Bronchial epithelial cell (primary cell): ENCODE measurements at regions not wholly inside any gene's neighbourhood (a gene's known extent, or its start where the extent isn't known, plus 50 kb on each side); places are given as distances from the start of the nearest gene placed in this dataset.

Experiments used
- DNase-seq: peaks from one replicate; pipeline ENCODE4 v3.0.0-alpha.2; 2010; ENCODE audit warnings: low read depth
- FAIRE-seq: peaks from 2 replicates; lab custom pipeline; 2011; peaks lifted over from hg19 to GRCh38; lab: Jason Lieb, UNC
- H3K27me3 ChIP-seq: 2 replicates; pipeline ENCODE4 v1.5.1; 2011; ENCODE audit warnings: low read length; ENCODE audit not compliant: control insufficient read depth, insufficient read depth
- H3K36me3 ChIP-seq: 2 replicates; pipeline ENCODE4 v1.5.1; 2011; ENCODE audit warnings: low read length; ENCODE audit not compliant: control insufficient read depth, insufficient read depth
- H3K4me3 ChIP-seq: 2 replicates; pipeline ENCODE4 v1.5.1; 2011; ENCODE audit warnings: mild to moderate bottlenecking, low read depth, low read length, control low read depth
- TF ChIP-seq, protein P1 (sequence below): IDR thresholded peaks from 2 replicates; pipeline ENCODE4 v1.5.1; 2011; ENCODE audit warnings: mild to moderate bottlenecking, moderate library complexity, low read length, control low read depth, inconsistent platforms; ENCODE audit not compliant: insufficient read depth, severe bottlenecking

GRCh38 chr1:190633488-190633887 is 155.8 kb upstream of the BRINP3 start:
- DNase-seq (no peak), FAIRE-seq (no peak)
- Histone ChIP-seq H3K36me3 (no peaks in the 10 kb centered on the region), H3K4me3 (no peak overlapping the region), H3K27me3 (no peaks in the 10 kb centered on the region)
- TF ChIP-seq, protein P1, sequence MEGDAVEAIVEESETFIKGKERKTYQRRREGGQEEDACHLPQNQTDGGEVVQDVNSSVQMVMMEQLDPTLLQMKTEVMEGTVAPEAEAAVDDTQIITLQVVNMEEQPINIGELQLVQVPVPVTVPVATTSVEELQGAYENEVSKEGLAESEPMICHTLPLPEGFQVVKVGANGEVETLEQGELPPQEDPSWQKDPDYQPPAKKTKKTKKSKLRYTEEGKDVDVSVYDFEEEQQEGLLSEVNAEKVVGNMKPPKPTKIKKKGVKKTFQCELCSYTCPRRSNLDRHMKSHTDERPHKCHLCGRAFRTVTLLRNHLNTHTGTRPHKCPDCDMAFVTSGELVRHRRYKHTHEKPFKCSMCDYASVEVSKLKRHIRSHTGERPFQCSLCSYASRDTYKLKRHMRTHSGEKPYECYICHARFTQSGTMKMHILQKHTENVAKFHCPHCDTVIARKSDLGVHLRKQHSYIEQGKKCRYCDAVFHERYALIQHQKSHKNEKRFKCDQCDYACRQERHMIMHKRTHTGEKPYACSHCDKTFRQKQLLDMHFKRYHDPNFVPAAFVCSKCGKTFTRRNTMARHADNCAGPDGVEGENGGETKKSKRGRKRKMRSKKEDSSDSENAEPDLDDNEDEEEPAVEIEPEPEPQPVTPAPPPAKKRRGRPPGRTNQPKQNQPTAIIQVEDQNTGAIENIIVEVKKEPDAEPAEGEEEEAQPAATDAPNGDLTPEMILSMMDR = no peak

- no peak for DNase-seq
- Histone ChIP-seq H3K36me3 (no peaks in the 10 kb centered on the region), H3K4me3 (no peak overlapping the region), H3K27me3 (no peaks in the 10 kb centered on the region)
- FAIRE-seq = no peak
- TF ChIP-seq, protein P1 = no peak
Observed at GRCh38 chr1:190634134-190634533, 156.5 kb upstream of the BRINP3 start.

DNA sequence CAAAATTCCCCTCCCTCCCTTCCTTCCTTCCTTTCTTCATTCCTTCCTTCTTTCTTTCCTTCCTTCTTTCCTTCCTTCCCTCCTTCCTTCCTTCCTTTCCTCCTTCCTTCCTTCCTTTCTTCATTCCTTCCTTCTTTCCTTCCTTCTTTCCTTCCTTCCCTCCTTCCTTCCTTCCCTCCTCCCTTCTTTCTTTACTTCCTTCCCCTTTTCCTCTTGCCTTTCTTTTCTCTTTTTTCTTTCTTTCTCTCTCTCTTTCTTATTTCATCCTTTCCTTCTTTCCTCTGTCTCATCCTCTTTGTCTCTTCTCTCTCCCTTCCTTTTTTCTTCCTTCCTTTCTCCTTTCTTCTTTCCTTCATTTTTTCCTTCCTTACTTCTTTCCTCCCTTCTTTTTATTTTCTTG is 171.9 kb upstream of the BRINP3 start:
- TF ChIP-seq, protein P1 = no peak
- no peak for DNase-seq
- FAIRE-seq = no peak
- Histone ChIP-seq H3K27me3 (no peaks in the 10 kb centered on the region), H3K4me3 (no peak overlapping the region), H3K36me3 (no peaks in the 10 kb centered on the region)

DNA sequence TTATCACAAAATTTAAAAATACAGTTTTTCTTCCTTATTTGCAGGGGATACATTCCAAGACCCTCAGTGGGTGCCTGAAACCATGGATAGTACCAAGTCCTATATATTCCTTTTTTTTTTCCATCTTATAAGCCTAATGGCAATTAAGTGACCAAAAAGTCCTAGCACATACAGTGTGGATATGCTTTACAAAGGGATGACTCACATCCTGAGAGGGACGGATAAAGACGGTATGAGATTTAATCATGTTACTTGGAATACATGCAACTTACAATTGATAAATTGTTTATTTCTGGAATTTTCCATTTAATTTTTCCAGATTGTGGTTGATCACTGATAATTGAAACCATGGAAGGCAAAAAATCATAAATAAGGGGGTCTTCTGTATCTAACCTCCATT is 181.2 kb upstream of the BRINP3 start:
- Histone ChIP-seq H3K27me3 (no peaks in the 10 kb centered on the region), H3K4me3 (no peak overlapping the region), H3K36me3 (no peaks in the 10 kb centered on the region)
- no peak for FAIRE-seq
- peak; percentile 0 for DNase-seq
- TF ChIP-seq, protein P1 = no peak

GRCh38 chr1:190663962-190664361 is 186.3 kb upstream of the BRINP3 start:
- FAIRE-seq (no peak), DNase-seq (no peak)
- Histone ChIP-seq H3K27me3 (no peaks in the 10 kb centered on the region), H3K4me3 (no peak overlapping the region), H3K36me3 (no peaks in the 10 kb centered on the region)
- TF ChIP-seq, protein P1 = no peak

DNA sequence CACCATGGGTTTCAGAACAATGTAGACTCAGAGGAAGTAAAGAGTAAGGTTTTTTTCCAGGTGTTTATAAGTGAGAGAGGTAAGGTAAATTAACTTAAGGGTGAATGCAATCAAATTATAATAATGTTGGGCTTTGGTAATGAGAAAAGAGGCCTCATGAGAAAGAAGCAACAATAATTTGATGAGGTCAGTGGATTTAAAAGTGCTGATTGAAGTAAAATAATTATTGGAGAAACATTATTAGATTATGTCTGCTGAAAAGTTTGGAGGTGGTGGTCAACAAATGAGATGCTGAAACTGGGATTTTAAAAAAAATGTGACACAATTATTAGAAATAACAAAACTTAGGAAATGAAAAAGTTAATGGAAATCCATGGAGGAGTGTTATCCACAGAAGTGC is 187.4 kb upstream of the BRINP3 start:
- Histone ChIP-seq H3K36me3 (no peaks in the 10 kb centered on the region), H3K27me3 (no peaks in the 10 kb centered on the region), H3K4me3 (no peak overlapping the region)
- FAIRE-seq (no peak), DNase-seq (no peak)
- TF ChIP-seq, protein P1 = no peak
